ENCODE measurements at regions not wholly inside any gene's neighbourhood (a gene's known extent, or its start where the extent isn't known, plus 50 kb on each side); places are given as distances from the start of the nearest gene placed in this dataset.
"Not testable (repeated sequence)": the region's sequence is repeated elsewhere in the genome, so short reads cannot be mapped to it uniquely, and the experiment has no call there.

GRCh38 chr7:32765185-32765584, 126.4 kb downstream of the KBTBD2 start:
- Histone ChIP-seq H3K4me2 (no peak overlapping the region), H3K79me2 (no peaks in the 10 kb centered on the region), H3K4me1 (ENCODE audit: insufficient read depth) (no peaks in the 10 kb centered on the region), H3K36me3 (replicated peaks; ENCODE audit: insufficient read depth, low read depth) (no peaks in the 10 kb centered on the region), H3K9me2 (replicated peaks; ENCODE audit: insufficient read depth) (no peaks in the 10 kb centered on the region), H2AFZ (no peak overlapping the region), H3K4me3 (no peak overlapping the region), H4K20me1 (ENCODE audit: insufficient read depth, poor library complexity, severe bottlenecking) (no peaks in the 10 kb centered on the region), H3K9me3 (ENCODE audit: low read depth) (no peaks in the 10 kb centered on the region), H3K27me3 (peaks cover 35% of the 10 kb centered on the region), H3K27ac (no peak overlapping the region)
- TF ChIP-seq EZH2 (IDR thresholded peaks at IDR 0.05; ENCODE audit: borderline replicate concordance) (no peak), EZH2phosphoT487 (IDR thresholded peaks at IDR 0.05; ENCODE audit: low read depth, severe bottlenecking, unreplicated experiment) (no peak), CTCF (IDR thresholded peaks at IDR 0.05; ENCODE audit: poor library complexity) (no peak)
- no peak for DNase-seq (ENCODE audit: low spot score)
- 91% methylated on average over 3 of the region's 3 CpGs for WGBS (ENCODE audit: low lambda C conversion rate, missing lambda C conversion rate)

GRCh38 chr7:32762925-32763293, 128.7 kb downstream of the KBTBD2 start:
- peak; percentile 56 for TF ChIP-seq EZH2phosphoT487 (IDR thresholded peaks at IDR 0.05; ENCODE audit: low read depth, severe bottlenecking, unreplicated experiment)
- TF ChIP-seq EZH2 (IDR thresholded peaks at IDR 0.05; ENCODE audit: borderline replicate concordance), result peak; percentile 58
- no peak for TF ChIP-seq CTCF (IDR thresholded peaks at IDR 0.05; ENCODE audit: poor library complexity)
- Histone ChIP-seq H3K4me2 (peak overlapping the region; percentile 73), H4K20me1 (ENCODE audit: insufficient read depth, poor library complexity, severe bottlenecking) (no peaks in the 10 kb centered on the region), H3K4me1 (ENCODE audit: insufficient read depth) (no peaks in the 10 kb centered on the region), H3K79me2 (no peaks in the 10 kb centered on the region), H3K9me2 (replicated peaks; ENCODE audit: insufficient read depth) (no peaks in the 10 kb centered on the region), H2AFZ (no peak overlapping the region), H3K4me3 (no peak overlapping the region), H3K9me3 (ENCODE audit: low read depth) (no peaks in the 10 kb centered on the region), H3K27ac (no peak overlapping the region), H3K27me3 (peaks cover 35% of the 10 kb centered on the region), H3K36me3 (replicated peaks; ENCODE audit: insufficient read depth, low read depth) (no peaks in the 10 kb centered on the region)
- DNase-seq (ENCODE audit: low spot score), result no peak
- WGBS (ENCODE audit: low lambda C conversion rate, missing lambda C conversion rate), result 43% methylated on average over 23 of the region's 23 CpGs

GRCh38 chr7:32762206-32762924, 129.2 kb downstream of the KBTBD2 start:
- H3K4me1 ChIP-seq (ENCODE audit: insufficient read depth); H3K27ac ChIP-seq; H2AFZ ChIP-seq; H3K9me3 ChIP-seq (ENCODE audit: low read depth); DNase-seq (ENCODE audit: low spot score); H3K79me2 ChIP-seq; H3K9me2 ChIP-seq (replicated peaks; ENCODE audit: insufficient read depth); H3K36me3 ChIP-seq (replicated peaks; ENCODE audit: insufficient read depth, low read depth); H3K4me3 ChIP-seq; H4K20me1 ChIP-seq (ENCODE audit: insufficient read depth, poor library complexity, severe bottlenecking): not testable (repeated sequence)
- peak overlapping the region; percentile 73 for H3K4me2 ChIP-seq
- peaks cover 35% of the 10 kb centered on the region for H3K27me3 ChIP-seq
- WGBS (ENCODE audit: low lambda C conversion rate, missing lambda C conversion rate), result 65% methylated on average over 29 of the region's 29 CpGs

- H3K9me3 ChIP-seq (ENCODE audit: low read depth), result no peaks in the 10 kb centered on the region
- no peak overlapping the region for H2AFZ ChIP-seq
- H3K36me3 ChIP-seq (replicated peaks; ENCODE audit: insufficient read depth, low read depth), result no peaks in the 10 kb centered on the region
- no peaks in the 10 kb centered on the region for H3K79me2 ChIP-seq
- H3K9me2 ChIP-seq (replicated peaks; ENCODE audit: insufficient read depth), result no peaks in the 10 kb centered on the region
- 58% methylated on average over 34 of the region's 46 CpGs for WGBS (ENCODE audit: low lambda C conversion rate, missing lambda C conversion rate)
- DNase-seq (ENCODE audit: low spot score), result no peak
- TF ChIP-seq CTCF (IDR thresholded peaks at IDR 0.05; ENCODE audit: poor library complexity), result no peak
- TF ChIP-seq EZH2 (IDR thresholded peaks at IDR 0.05; ENCODE audit: borderline replicate concordance), result peak; percentile 16
- no peak overlapping the region for H3K4me3 ChIP-seq
- no peak overlapping the region for H3K27ac ChIP-seq
- no peaks in the 10 kb centered on the region for H4K20me1 ChIP-seq (ENCODE audit: insufficient read depth, poor library complexity, severe bottlenecking)
- peaks cover 35% of the 10 kb centered on the region for H3K27me3 ChIP-seq
- no peaks in the 10 kb centered on the region for H3K4me1 ChIP-seq (ENCODE audit: insufficient read depth)
- H3K4me2 ChIP-seq, result peak overlapping the region; percentile 73
Observed at GRCh38 chr7:32761451-32762205, 129.9 kb downstream of the KBTBD2 start.

GRCh38 chr7:32760755-32761154, 130.8 kb downstream of the KBTBD2 start:
- not testable (repeated sequence) for H3K9me2 ChIP-seq (replicated peaks; ENCODE audit: insufficient read depth); H3K4me2 ChIP-seq; H2AFZ ChIP-seq; H4K20me1 ChIP-seq (ENCODE audit: insufficient read depth, poor library complexity, severe bottlenecking); H3K27ac ChIP-seq; H3K4me1 ChIP-seq (ENCODE audit: insufficient read depth); H3K4me3 ChIP-seq; H3K79me2 ChIP-seq; DNase-seq (ENCODE audit: low spot score); H3K36me3 ChIP-seq (replicated peaks; ENCODE audit: insufficient read depth, low read depth); H3K9me3 ChIP-seq (ENCODE audit: low read depth)
- 88% methylated on average over 5 of the region's 5 CpGs for WGBS (ENCODE audit: low lambda C conversion rate, missing lambda C conversion rate)
- H3K27me3 ChIP-seq, result peaks cover 35% of the 10 kb centered on the region

GRCh38 chr7:32759859-32760258, 131.7 kb downstream of the KBTBD2 start:
- not testable (repeated sequence) for H3K4me2 ChIP-seq; H3K4me3 ChIP-seq; H3K4me1 ChIP-seq (ENCODE audit: insufficient read depth); H3K36me3 ChIP-seq (replicated peaks; ENCODE audit: insufficient read depth, low read depth); H3K9me2 ChIP-seq (replicated peaks; ENCODE audit: insufficient read depth); DNase-seq (ENCODE audit: low spot score); H3K27ac ChIP-seq; H4K20me1 ChIP-seq (ENCODE audit: insufficient read depth, poor library complexity, severe bottlenecking); H3K9me3 ChIP-seq (ENCODE audit: low read depth); H3K79me2 ChIP-seq; H2AFZ ChIP-seq
- H3K27me3 ChIP-seq, result peaks cover 35% of the 10 kb centered on the region
- 92% methylated on average over 3 of the region's 3 CpGs for WGBS (ENCODE audit: low lambda C conversion rate, missing lambda C conversion rate)

Measured in hepatocyte (in vitro differentiated cells).